H9 (cell line): ENCODE measurements at regions not wholly inside any gene's neighbourhood (a gene's known extent, or its start where the extent isn't known, plus 50 kb on each side); places are given as distances from the start of the nearest gene placed in this dataset.
"Not testable (repeated sequence)": the region's sequence is repeated elsewhere in the genome, so short reads cannot be mapped to it uniquely, and the experiment has no call there.

Experiments used
- DNase-seq: peaks from one replicate; pipeline ENCODE4 v3.0.0-alpha.2; 2017
- H2AFZ ChIP-seq: one replicate; pipeline ENCODE4 v1.6.1; 2013; ENCODE audit warnings: mild to moderate bottlenecking, low read length, control low read depth, moderate library complexity
- H2AK5ac ChIP-seq: 2 replicates; pipeline ENCODE4 v1.6.1; 2013; ENCODE audit warnings: low read length, control low read depth, mixed read lengths; ENCODE audit not compliant: insufficient read length
- H2BK120ac ChIP-seq: one replicate; pipeline ENCODE4 v1.6.1; 2013; ENCODE audit warnings: low read depth, mild to moderate bottlenecking, low read length, control low read depth, inconsistent platforms; ENCODE audit not compliant: poor library complexity, severe bottlenecking
- H2BK12ac ChIP-seq: 2 replicates; pipeline ENCODE4 v1.6.1; 2013; ENCODE audit warnings: low read length, control low read depth, mixed read lengths, low read depth; ENCODE audit not compliant: insufficient read length
- H2BK15ac ChIP-seq: 2 replicates; pipeline ENCODE4 v1.6.1; 2013; ENCODE audit warnings: low read depth, low read length, control low read depth
- H2BK20ac ChIP-seq: one replicate; pipeline ENCODE4 v1.6.1; 2013; ENCODE audit warnings: low read depth, mild to moderate bottlenecking, low read length, control low read depth, inconsistent platforms; ENCODE audit not compliant: poor library complexity, severe bottlenecking
- H2BK5ac ChIP-seq: 2 replicates; pipeline ENCODE4 v1.6.1; 2013; ENCODE audit warnings: low read length, control low read depth, mixed read lengths; ENCODE audit not compliant: insufficient read length
- H3K14ac ChIP-seq: 2 replicates; pipeline ENCODE4 v1.6.1; 2013; ENCODE audit warnings: low read length, control low read depth; ENCODE audit not compliant: insufficient read depth
- H3K18ac ChIP-seq: 2 replicates; pipeline ENCODE4 v1.6.1; 2013; ENCODE audit warnings: low read depth, mild to moderate bottlenecking, mixed read lengths, low read length, control low read depth; ENCODE audit not compliant: insufficient read length
- H3K23ac ChIP-seq: 2 replicates; pipeline ENCODE4 v1.6.1; 2013; ENCODE audit warnings: low read length, control low read depth, mixed read lengths, low read depth; ENCODE audit not compliant: insufficient read length
- H3K23me2 ChIP-seq: 2 replicates; pipeline ENCODE4 v1.6.1; 2013; ENCODE audit warnings: low read depth, mild to moderate bottlenecking, mixed read lengths, low read length, control low read depth; ENCODE audit not compliant: insufficient read length, poor library complexity, severe bottlenecking
- H3K27ac ChIP-seq: 2 replicates; pipeline ENCODE4 v1.5.1; 2013; ENCODE audit warnings: low read length, control low read depth, mixed read lengths, low read depth; ENCODE audit not compliant: insufficient read length
- H3K27me3 ChIP-seq: 2 replicates; pipeline ENCODE4 v1.6.1; 2013; ENCODE audit warnings: low read length, control low read depth, inconsistent platforms; ENCODE audit not compliant: insufficient read depth
- H3K4ac ChIP-seq: 2 replicates; pipeline ENCODE4 v1.6.1; 2013; ENCODE audit warnings: low read depth, mild to moderate bottlenecking, control low read depth, inconsistent platforms, low read length, moderate library complexity
- H3K4me1 ChIP-seq: 2 replicates; pipeline ENCODE4 v1.6.1; 2013; ENCODE audit warnings: low read length, control low read depth, inconsistent platforms; ENCODE audit not compliant: insufficient read depth
- H3K4me2 ChIP-seq: 2 replicates; pipeline ENCODE4 v1.6.1; 2013; ENCODE audit warnings: low read length, control low read depth, mixed read lengths; ENCODE audit not compliant: insufficient read length, insufficient read depth
- H3K56ac ChIP-seq: 2 replicates; pipeline ENCODE4 v1.6.1; 2013; ENCODE audit warnings: low read depth, mild to moderate bottlenecking, mixed read lengths, low read length, control low read depth; ENCODE audit not compliant: insufficient read length
- H3K79me1 ChIP-seq: 2 replicates; pipeline ENCODE4 v1.6.1; 2013; ENCODE audit warnings: low read depth, mild to moderate bottlenecking, moderate library complexity, low read length, control low read depth, inconsistent platforms; ENCODE audit not compliant: insufficient read depth, poor library complexity, severe bottlenecking
- H3K79me2 ChIP-seq: 2 replicates; pipeline ENCODE4 v1.6.1; 2013; ENCODE audit warnings: low read length, control low read depth, inconsistent platforms; ENCODE audit not compliant: insufficient read depth
- H3K9ac ChIP-seq: 2 replicates; pipeline ENCODE4 v1.6.1; 2013; ENCODE audit warnings: low read length, control low read depth, mixed read lengths; ENCODE audit not compliant: insufficient read length; ENCODE audit errors: extremely low read depth
- H3K9me3 ChIP-seq: one replicate; pipeline ENCODE4 v1.6.1; 2013; ENCODE audit warnings: low read depth, low read length, inconsistent platforms; ENCODE audit not compliant: control insufficient read depth
- H3T11ph ChIP-seq: one replicate; pipeline ENCODE4 v1.6.1; 2013; ENCODE audit warnings: mild to moderate bottlenecking, low read length, control low read depth, inconsistent platforms
- H4K20me1 ChIP-seq: one replicate; pipeline ENCODE4 v1.6.1; 2013; ENCODE audit not compliant: control insufficient read depth, insufficient read length, insufficient read depth
- H4K5ac ChIP-seq: 2 replicates; pipeline ENCODE4 v1.6.1; 2013; ENCODE audit warnings: low read depth, mild to moderate bottlenecking, mixed read lengths, low read length, control low read depth; ENCODE audit not compliant: insufficient read length
- H4K8ac ChIP-seq: replicated peaks from 2 replicates; pipeline ENCODE4 v1.6.1; 2013; ENCODE audit warnings: low read length, control low read depth, mixed read lengths, low read depth; ENCODE audit not compliant: insufficient read length
- H4K91ac ChIP-seq: 2 replicates; pipeline ENCODE4 v1.6.1; 2013; ENCODE audit warnings: low read depth, mild to moderate bottlenecking, moderate library complexity, mixed read lengths, low read length, control low read depth; ENCODE audit not compliant: insufficient read length
- H3K27ac Mint-ChIP-seq, 3 experiments: 2 replicates in 2 of 3; 3 replicates in 1 of 3; pipeline ENCODE4 v1.8.0; 2020 to 2021; ENCODE audit warnings: mixed read lengths in 3 of 3, mild to moderate bottlenecking in 1 of 3, moderate library complexity in 1 of 3
- H3K27me3 Mint-ChIP-seq: 2 replicates; pipeline ENCODE4 v1.8.0; 2021; ENCODE audit warnings: low read depth, mild to moderate bottlenecking, moderate library complexity, mixed read lengths
- H3K36me3 Mint-ChIP-seq, 3 experiments: 2 replicates in 2 of 3; 3 replicates in 1 of 3; pipeline ENCODE4 v1.8.0; 2020 to 2021; ENCODE audit warnings: low read depth in 3 of 3, mixed read lengths in 3 of 3; ENCODE audit not compliant: insufficient read depth in 1 of 3
- H3K4me1 Mint-ChIP-seq, 2 experiments: 2 replicates each; pipeline ENCODE4 v1.8.0; 2020; ENCODE audit warnings: mixed read lengths in 2 of 2
- H3K4me3 Mint-ChIP-seq, 2 experiments: 2 replicates in 1 of 2; 3 replicates in 1 of 2; pipeline ENCODE4 v1.8.0; 2020 to 2021; ENCODE audit warnings: mild to moderate bottlenecking in 2 of 2, mixed read lengths in 2 of 2, moderate library complexity in 1 of 2
- H3K9me3 Mint-ChIP-seq, 2 experiments: 2 replicates in 1 of 2; 3 replicates in 1 of 2; pipeline ENCODE4 v1.8.0; 2020; ENCODE audit warnings: mild to moderate bottlenecking in 2 of 2, mixed read lengths in 2 of 2, moderate library complexity in 1 of 2
- WGBS: extraction: QIAGEN DNeasy Blood & Tissue Kit; methylation state at CpG from one replicate; pipeline ENCODE4 v1.1.7; 2013; ENCODE audit warnings: missing lambda C conversion rate, low lambda C conversion rate, mixed read lengths; ENCODE audit not compliant: insufficient read length; ENCODE audit errors: extremely low coverage; 5-methylcytosine and 5-hydroxymethylcytosine counted together
- TF ChIP-seq, protein P1 (sequence below): fragments of 200-600 bp; sonication (generic); conservative IDR thresholded peaks from 3 replicates; pipeline ENCODE4 v1.8.0; 2021; ENCODE audit warnings: antibody characterized with exemption, mild to moderate bottlenecking

DNA sequence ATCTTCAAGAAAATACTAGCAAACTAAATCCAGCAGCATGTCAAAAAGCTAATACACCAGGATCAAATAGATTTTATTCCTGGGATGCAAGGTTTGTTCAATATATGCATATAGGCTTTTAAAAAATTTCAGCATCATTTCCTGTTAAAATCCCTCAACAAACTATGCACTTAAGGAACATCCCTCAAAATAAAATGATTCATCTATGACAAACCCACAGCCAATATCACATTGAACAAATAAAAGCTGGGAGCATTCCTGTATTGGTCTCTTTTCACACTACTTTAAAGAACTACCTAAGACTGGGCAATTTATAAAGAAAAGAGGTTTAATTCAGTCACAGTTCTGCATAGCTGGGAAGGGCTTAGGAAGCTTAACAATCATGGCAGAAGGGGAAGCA, 726.7 kb downstream of the GRXCR1 start:
- peaks cover 28 to 41% of the 10 kb centered on the region in 2 experiments for H3K9me3 Mint-ChIP-seq
- H3K27ac ChIP-seq = no peak overlapping the region
- TF ChIP-seq, protein P1, sequence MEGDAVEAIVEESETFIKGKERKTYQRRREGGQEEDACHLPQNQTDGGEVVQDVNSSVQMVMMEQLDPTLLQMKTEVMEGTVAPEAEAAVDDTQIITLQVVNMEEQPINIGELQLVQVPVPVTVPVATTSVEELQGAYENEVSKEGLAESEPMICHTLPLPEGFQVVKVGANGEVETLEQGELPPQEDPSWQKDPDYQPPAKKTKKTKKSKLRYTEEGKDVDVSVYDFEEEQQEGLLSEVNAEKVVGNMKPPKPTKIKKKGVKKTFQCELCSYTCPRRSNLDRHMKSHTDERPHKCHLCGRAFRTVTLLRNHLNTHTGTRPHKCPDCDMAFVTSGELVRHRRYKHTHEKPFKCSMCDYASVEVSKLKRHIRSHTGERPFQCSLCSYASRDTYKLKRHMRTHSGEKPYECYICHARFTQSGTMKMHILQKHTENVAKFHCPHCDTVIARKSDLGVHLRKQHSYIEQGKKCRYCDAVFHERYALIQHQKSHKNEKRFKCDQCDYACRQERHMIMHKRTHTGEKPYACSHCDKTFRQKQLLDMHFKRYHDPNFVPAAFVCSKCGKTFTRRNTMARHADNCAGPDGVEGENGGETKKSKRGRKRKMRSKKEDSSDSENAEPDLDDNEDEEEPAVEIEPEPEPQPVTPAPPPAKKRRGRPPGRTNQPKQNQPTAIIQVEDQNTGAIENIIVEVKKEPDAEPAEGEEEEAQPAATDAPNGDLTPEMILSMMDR = no peak

DNA sequence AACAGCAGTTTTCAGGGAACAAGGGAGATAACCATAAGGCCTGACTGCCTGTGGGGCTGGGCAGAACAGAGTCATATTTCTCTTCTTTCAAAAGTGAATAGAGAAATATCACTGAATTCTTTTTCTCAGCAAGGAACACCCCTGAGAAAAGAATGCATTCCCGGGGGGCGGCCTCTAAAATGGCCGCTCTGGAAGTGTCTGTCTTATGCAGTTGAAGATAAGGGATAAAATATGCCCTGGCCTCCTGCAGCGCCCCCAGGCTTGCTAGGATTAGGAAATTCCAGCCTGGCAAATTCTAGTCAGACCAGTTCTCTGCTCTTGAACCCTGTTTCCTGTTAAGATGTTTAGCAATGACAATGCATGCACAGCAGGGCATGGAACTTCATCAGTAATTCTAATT, 745.4 kb downstream of the GRXCR1 start:
- not testable (repeated sequence) for H3K27ac ChIP-seq, H3K27me3 Mint-ChIP-seq

More for the DNA sequence above, 726.7 kb downstream of the GRXCR1 start:
- Mint-ChIP-seq H3K27me3 (no peaks in the 10 kb centered on the region; the same call in 1 of the 2 replicates), H3K27ac (no peak overlapping the region), H3K4me3 (no peak overlapping the region), H3K4me1 (no peaks in the 10 kb centered on the region), H3K36me3 (peaks cover 5 to 31% (median 17%) of the 10 kb centered on the region in 3 experiments)
- no peaks in the 10 kb centered on the region for H4K20me1 ChIP-seq
- no peaks in the 10 kb centered on the region for H3K23me2 ChIP-seq
- H3K18ac ChIP-seq = no peak overlapping the region
- no peak overlapping the region for H4K5ac ChIP-seq
- H2BK15ac ChIP-seq = no peak overlapping the region
- H3K14ac ChIP-seq = no peak overlapping the region
- no peak overlapping the region for H2BK12ac ChIP-seq
- no peak overlapping the region for H4K8ac ChIP-seq
- no peaks in the 10 kb centered on the region for H3K9me3 ChIP-seq
- H3K79me2 ChIP-seq = no peaks in the 10 kb centered on the region
- H2BK20ac ChIP-seq = no peak overlapping the region
- H4K91ac ChIP-seq = no peak overlapping the region
- no peaks in the 10 kb centered on the region for H3K4me1 ChIP-seq
- no peak overlapping the region for H3K56ac ChIP-seq
- no peak overlapping the region for H2AFZ ChIP-seq
- H2BK5ac ChIP-seq = no peak overlapping the region
- H3K4ac ChIP-seq = no peak overlapping the region
- H2AK5ac ChIP-seq = no peak overlapping the region
- no peak overlapping the region for H2BK120ac ChIP-seq
- no peak for DNase-seq
- H3K9ac ChIP-seq = no peak overlapping the region
- no peak overlapping the region for H3K4me2 ChIP-seq
- no peaks in the 10 kb centered on the region for H3K27me3 ChIP-seq
- H3T11ph ChIP-seq = no peak overlapping the region
- H3K23ac ChIP-seq = no peak overlapping the region
- H3K79me1 ChIP-seq = no peaks in the 10 kb centered on the region

More for the DNA sequence above, 745.4 kb downstream of the GRXCR1 start:
- not testable (repeated sequence) for H4K20me1 ChIP-seq, H3K79me1 ChIP-seq, H3K9me3 ChIP-seq, H3K18ac ChIP-seq, H2BK20ac ChIP-seq, H2BK5ac ChIP-seq, H3K79me2 ChIP-seq, H3K9ac ChIP-seq, H2BK120ac ChIP-seq, H3K14ac ChIP-seq, H3K4me1 Mint-ChIP-seq, H3K4ac ChIP-seq, H4K5ac ChIP-seq, H2BK15ac ChIP-seq, H3K23ac ChIP-seq, H2BK12ac ChIP-seq, H3K56ac ChIP-seq, H4K8ac ChIP-seq, H4K91ac ChIP-seq, H3T11ph ChIP-seq, H2AFZ ChIP-seq, H2AK5ac ChIP-seq, DNase-seq, H3K27ac Mint-ChIP-seq, H3K23me2 ChIP-seq, H3K4me2 ChIP-seq, H3K4me3 Mint-ChIP-seq, H3K27me3 ChIP-seq, H3K4me1 ChIP-seq
- peaks cover 15 to 30% (median 22%) of the 10 kb centered on the region in 3 experiments for H3K36me3 Mint-ChIP-seq
- no CpG with 5 or more reads among the region's 4 CpGs for WGBS
- peaks cover 31 to 39% of the 10 kb centered on the region in 2 experiments for H3K9me3 Mint-ChIP-seq
